ENCODE measurements at regions not wholly inside any gene's neighbourhood (a gene's known extent, or its start where the extent isn't known, plus 50 kb on each side); places are given as distances from the start of the nearest gene placed in this dataset.

GRCh38 chr7:47007471-47007870 is 574.4 kb downstream of the TNS3 start:
- TF ChIP-seq SUZ12 (IDR thresholded peaks at IDR 0.05) (no peak), ZNF384 (IDR thresholded peaks at IDR 0.05) (no peak), ELF4 (IDR thresholded peaks at IDR 0.05) (no peak), FOXK2 (IDR thresholded peaks at IDR 0.05) (no peak), BHLHE40 (IDR thresholded peaks at IDR 0.05; ENCODE audit: borderline replicate concordance) (no peak), NFRKB (IDR thresholded peaks at IDR 0.05) (no peak), SP1 (IDR thresholded peaks at IDR 0.05) (no peak)

Measured in HEK293T (cell line).